Gastroesophageal sphincter (tissue), 4 donors: ENCODE measurements at regions not wholly inside any gene's neighbourhood (a gene's known extent, or its start where the extent isn't known, plus 50 kb on each side); places are given as distances from the start of the nearest gene placed in this dataset.

Experiments used
- ATAC-seq: fragments of 150-250 bp; one replicate; pipeline ENCODE4 v1.9.1; 2016; ENCODE audit warnings: mild to moderate bottlenecking, moderate library complexity
- H3K27ac ChIP-seq, 4 donors: fragments of 200-600 bp; sonication (generic) in 3 of 4; 1 replicate in 3 of 4; 2 replicates in 1 of 4; pipeline ENCODE4 v1.5.1; 2016 to 2019
- H3K27me3 ChIP-seq: fragments of 200-600 bp; sonication (generic); one replicate; pipeline ENCODE4 v1.5.1; 2019
- H3K36me3 ChIP-seq, 2 donors: fragments of 200-600 bp; sonication (generic); one replicate each; pipeline ENCODE4 v1.5.1; 2019; ENCODE audit warnings: control low read depth in 1 of 2
- H3K4me1 ChIP-seq, 3 donors: fragments of 200-600 bp; sonication (generic); 1 replicate in 2 of 3; 2 replicates in 1 of 3; pipeline ENCODE4 v1.5.1; 2016 to 2019; ENCODE audit warnings: control low read depth in 2 of 3
- H3K4me3 ChIP-seq, 2 donors: fragments of 200-600 bp; sonication (generic); one replicate each; pipeline ENCODE4 v1.5.1; 2019; ENCODE audit warnings: mild to moderate bottlenecking in 1 of 2, moderate library complexity in 1 of 2
- H3K9me3 ChIP-seq, 3 donors: fragments of 200-600 bp; sonication (generic); one replicate each; pipeline ENCODE4 v1.5.1; 2017 to 2019; ENCODE audit warnings: control low read depth in 2 of 3
- CTCF ChIP-seq, 4 experiments: fragments of 200-600 bp in 2 of 4; fragments of 450-650 bp in 2 of 4; sonication (generic) in 1 of 4; IDR thresholded peaks; one replicate each; pipeline ENCODE4 v1.5.1; 2017 to 2019; ENCODE audit warnings: antibody characterized with exemption in 4 of 4, mild to moderate bottlenecking in 2 of 4, moderate library complexity in 2 of 4
- EP300 ChIP-seq: sonication (generic); formaldehyde crosslinking; IDR thresholded peaks from one replicate; pipeline ENCODE4 v1.6.1; 2017; ENCODE audit warnings: antibody characterized with exemption, mild to moderate bottlenecking
- POLR2A ChIP-seq, 2 donors: fragments of 450-650 bp; IDR thresholded peaks; one replicate each; pipeline ENCODE4 v1.6.1; 2017; ENCODE audit warnings: antibody characterized with exemption in 2 of 2, mild to moderate bottlenecking in 2 of 2, moderate library complexity in 1 of 2
- POLR2AphosphoS5 ChIP-seq: sonication (generic); formaldehyde crosslinking; IDR thresholded peaks from one replicate; pipeline ENCODE4 v1.6.1; 2017; ENCODE audit warnings: antibody characterized with exemption
- WGBS, 2 donors: methylation state at CpG; one replicate each; pipeline ENCODE4 v1.1.5; 2018; ENCODE audit warnings: low coverage in 1 of 2; 5-methylcytosine and 5-hydroxymethylcytosine counted together

- Histone ChIP-seq H3K4me3 (no peak overlapping the region), H3K27ac (no peak overlapping the region), H3K4me1 (no peaks in the 10 kb centered on the region), H3K27me3 (no peaks in the 10 kb centered on the region), H3K9me3 (no peaks in the 10 kb centered on the region), H3K36me3 (no peaks in the 10 kb centered on the region)
- ATAC-seq, result no peak
- 71 to 80% methylated on average over 1 of the region's 1 CpG for WGBS, 2 donors
- TF ChIP-seq POLR2AphosphoS5, result no peak
- no peak for TF ChIP-seq EP300
- no peak for TF ChIP-seq POLR2A (IDR thresholded peaks at IDR 0.05)
- TF ChIP-seq CTCF (IDR thresholded peaks at IDR 0.05), result no peak
Observed at GRCh38 chr10:111425459-111425858, 348.6 kb downstream of the ADRA2A start.

- Histone ChIP-seq H3K9me3 (no peaks in the 10 kb centered on the region), H3K4me3 (no peak overlapping the region), H3K4me1 (no peaks in the 10 kb centered on the region), H3K27ac (no peak overlapping the region), H3K36me3 (no peaks in the 10 kb centered on the region), H3K27me3 (no peaks in the 10 kb centered on the region)
- TF ChIP-seq POLR2AphosphoS5 (no peak), EP300 (no peak), POLR2A (IDR thresholded peaks at IDR 0.05) (no peak), CTCF (IDR thresholded peaks at IDR 0.05) (no peak)
- no peak for ATAC-seq
- WGBS, 2 donors, result 83% methylated on average over 2 of the region's 3 CpGs
Observed at GRCh38 chr10:111429288-111430028, 352.6 kb downstream of the ADRA2A start.

- no peaks in the 10 kb centered on the region for H3K4me1 ChIP-seq
- no peak for TF ChIP-seq POLR2AphosphoS5
- no peak for TF ChIP-seq CTCF (IDR thresholded peaks at IDR 0.05)
- TF ChIP-seq POLR2A (IDR thresholded peaks at IDR 0.05), result no peak
- no peak for TF ChIP-seq EP300
- no peak overlapping the region for H3K27ac ChIP-seq
- no peaks in the 10 kb centered on the region for H3K27me3 ChIP-seq
- WGBS, 2 donors, result 38 to 100% methylated on average over 1 of the region's 1 CpG
- ATAC-seq, result no peak
- H3K9me3 ChIP-seq, result no peaks in the 10 kb centered on the region
- H3K4me3 ChIP-seq, result no peak overlapping the region
- H3K36me3 ChIP-seq, result no peaks in the 10 kb centered on the region
Observed at GRCh38 chr10:111430070-111430469, 353.2 kb downstream of the ADRA2A start.

- ATAC-seq, result no peak
- no peak overlapping the region for H3K4me3 ChIP-seq
Observed at GRCh38 chr10:111432588-111432987, 355.8 kb downstream of the ADRA2A start.

More at GRCh38 chr10:111432588-111432987, 355.8 kb downstream of the ADRA2A start:
- H3K36me3 ChIP-seq, result no peaks in the 10 kb centered on the region
- TF ChIP-seq POLR2AphosphoS5, result no peak
- no peak for TF ChIP-seq POLR2A (IDR thresholded peaks at IDR 0.05)
- no peak for TF ChIP-seq CTCF (IDR thresholded peaks at IDR 0.05)
- no peak for TF ChIP-seq EP300
- H3K4me1 ChIP-seq, result no peaks in the 10 kb centered on the region
- H3K9me3 ChIP-seq, result no peaks in the 10 kb centered on the region
- no peaks in the 10 kb centered on the region for H3K27me3 ChIP-seq
- H3K27ac ChIP-seq, result no peak overlapping the region
